GM18505 (cell line): ENCODE measurements at regions not wholly inside any gene's neighbourhood (a gene's known extent, or its start where the extent isn't known, plus 50 kb on each side); places are given as distances from the start of the nearest gene placed in this dataset.
"Not testable (repeated sequence)": the region's sequence is repeated elsewhere in the genome, so short reads cannot be mapped to it uniquely, and the experiment has no call there.

Source experiments
- ATAC-seq: cut with Tn5 transposase; IDR thresholded peaks from one replicate; pipeline ENCODE4 v1.9.1; 2021; ENCODE audit not compliant: unreplicated experiment
- POLR2A ChIP-seq: IDR thresholded peaks from 4 replicates; pipeline ENCODE4 v1.6.1; 2011; ENCODE audit warnings: borderline replicate concordance; ENCODE audit not compliant: insufficient read depth, insufficient read length; ENCODE audit errors: extremely low read depth

GRCh38 chr3:24678021-24678420, 183.4 kb upstream of the THRB start:
- no peak for TF ChIP-seq POLR2A
- peak; percentile 42 for ATAC-seq

DNA sequence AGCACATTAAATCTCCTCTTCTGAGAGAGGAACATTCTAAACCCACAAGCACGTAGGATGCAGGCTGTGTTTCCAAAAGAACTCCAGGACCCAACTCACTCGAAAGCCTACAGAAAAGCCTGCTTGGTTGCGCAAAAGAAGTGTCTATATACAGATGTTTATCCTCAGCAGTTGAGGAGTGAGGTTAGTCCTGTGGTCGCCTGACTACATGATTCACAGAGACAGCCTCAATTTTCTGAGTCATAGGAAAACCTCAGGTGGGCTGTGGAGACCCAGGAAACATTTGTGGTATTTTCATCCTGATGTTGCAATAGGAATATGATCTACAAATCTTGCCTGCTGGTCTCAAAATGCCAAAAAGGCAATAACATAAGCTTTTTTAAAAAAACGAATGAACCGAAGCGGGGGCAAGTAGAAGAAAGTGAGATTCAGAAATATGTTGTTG, 183.8 kb upstream of the THRB start:
- peak; percentile 51 for ATAC-seq

GRCh38 chr3:24679429-24679828, 184.8 kb upstream of the THRB start:
- TF ChIP-seq POLR2A: no peak
- no peak for ATAC-seq

More for the DNA sequence above, 183.8 kb upstream of the THRB start:
- no peak for TF ChIP-seq POLR2A

DNA sequence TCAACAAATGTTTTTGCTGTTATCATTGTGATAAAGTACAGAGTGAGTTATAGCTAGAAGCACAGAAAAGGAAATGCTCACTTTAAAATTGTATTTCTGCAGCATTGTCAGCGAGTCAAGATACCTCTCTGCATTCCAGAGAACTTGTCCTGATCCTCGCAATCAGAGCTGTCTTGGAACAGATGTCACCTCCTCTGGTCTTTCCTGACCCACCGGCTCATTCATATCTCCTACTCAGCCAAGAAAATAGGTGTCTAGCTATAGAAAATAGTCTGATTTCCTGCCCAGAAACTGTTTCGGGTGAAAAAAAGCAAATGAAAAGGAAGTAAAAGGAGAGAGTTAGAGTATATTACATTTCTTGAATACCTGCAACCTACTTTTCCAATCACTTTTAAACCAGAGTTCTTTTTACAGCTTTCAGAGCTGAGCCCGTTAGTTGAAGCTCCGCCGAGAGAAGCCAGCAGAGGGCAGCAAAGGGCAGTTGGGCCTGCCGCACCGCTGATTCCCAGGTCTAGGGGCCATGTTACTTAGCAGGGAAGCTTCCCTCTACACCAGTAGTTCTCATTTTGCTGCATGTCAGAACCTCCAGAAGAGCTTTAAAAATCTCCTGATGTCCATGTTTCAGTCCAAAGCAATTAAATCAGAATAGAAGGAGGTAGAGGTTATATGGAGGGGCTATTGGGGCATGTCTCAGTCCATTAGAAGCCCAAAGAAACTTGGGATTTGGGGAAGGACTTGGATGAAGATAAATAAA, 185.7 kb upstream of the THRB start:
- ATAC-seq: peak; percentile 54
- TF ChIP-seq POLR2A: no peak

DNA sequence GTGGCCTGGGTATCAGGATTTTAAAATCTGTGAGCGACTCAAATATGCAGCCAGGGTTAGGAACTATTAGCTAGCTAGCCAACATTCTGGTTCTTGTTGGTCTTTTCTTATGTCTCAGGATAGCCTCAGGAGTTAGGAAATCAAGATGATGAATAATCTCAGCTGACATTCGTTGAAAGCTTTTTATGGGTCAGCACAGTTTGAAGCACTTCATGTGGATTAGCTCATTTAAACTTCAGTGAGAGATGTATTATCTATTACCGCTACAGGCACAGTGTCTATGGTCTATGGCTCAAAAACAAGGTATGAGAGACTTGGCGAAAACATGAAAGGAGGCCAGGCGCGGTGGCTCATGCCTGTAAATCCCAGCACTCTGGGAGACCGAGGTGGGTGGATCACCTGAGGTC, 187.5 kb upstream of the THRB start:
- no peak for ATAC-seq
- no peak for TF ChIP-seq POLR2A

- ATAC-seq: no peak
- TF ChIP-seq POLR2A: no peak
These were observed 188.4 kb upstream of the THRB start for GRCh38 chr3:24683090-24683489.

DNA sequence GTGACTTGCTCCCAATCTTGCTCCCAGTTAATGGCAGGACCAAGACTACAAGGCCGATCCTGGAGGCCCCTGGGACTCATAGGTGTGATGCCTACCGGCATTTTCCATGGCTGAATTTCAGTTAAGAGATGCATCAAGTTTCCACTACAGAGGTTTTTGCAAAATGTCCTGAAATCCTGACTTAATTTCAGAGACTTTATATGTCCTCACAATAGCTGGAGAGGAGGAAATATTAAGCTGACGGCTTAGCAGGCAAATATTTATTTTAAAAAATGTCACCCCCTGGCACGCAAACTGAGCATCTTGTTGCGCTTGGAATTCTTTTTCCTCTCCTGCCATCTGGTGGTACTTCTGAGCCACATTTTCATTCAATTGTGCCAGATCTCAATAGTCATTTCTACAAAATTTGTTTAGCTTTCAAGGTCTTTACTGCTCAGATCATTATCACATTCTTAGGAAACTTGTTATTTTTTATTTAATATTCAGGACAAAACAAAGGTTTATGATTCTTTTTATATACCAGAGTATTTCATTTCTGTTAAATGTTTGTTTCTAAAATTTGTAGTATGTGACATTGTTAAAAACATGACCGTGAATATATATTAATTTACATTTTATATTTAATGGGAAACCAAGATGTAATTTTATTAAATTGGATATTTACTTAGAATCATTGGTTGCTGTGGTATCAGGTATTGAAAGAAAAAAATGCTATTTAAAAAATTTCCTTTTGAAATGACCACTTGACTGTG, 189.2 kb upstream of the THRB start:
- TF ChIP-seq POLR2A: no peak
- ATAC-seq: no peak

DNA sequence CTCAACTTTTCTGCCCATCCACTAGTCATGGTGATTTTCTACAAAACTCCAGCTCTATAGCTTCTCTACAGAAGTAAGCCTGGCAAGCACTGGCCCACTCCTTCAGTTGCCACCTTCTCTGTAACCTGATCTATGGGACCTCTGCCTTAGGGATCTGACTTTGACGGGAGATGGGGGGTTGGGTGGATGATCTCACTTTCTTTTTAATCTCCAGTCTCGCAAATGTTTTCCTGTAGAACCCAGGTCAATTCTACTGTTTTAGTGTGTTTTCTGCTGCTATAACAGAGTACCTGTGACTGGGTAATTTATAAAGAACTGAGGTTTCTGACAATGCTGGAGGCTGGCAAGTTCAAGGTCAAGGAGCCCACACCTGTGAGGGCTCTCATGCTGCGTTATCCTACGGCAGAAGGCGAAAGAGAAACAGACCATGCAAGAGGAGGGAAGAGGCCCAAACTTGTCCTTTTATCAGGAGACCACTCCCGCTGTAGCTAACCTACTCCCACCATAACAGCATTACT, 189.9 kb upstream of the THRB start:
- TF ChIP-seq POLR2A: no peak
- ATAC-seq: no peak

DNA sequence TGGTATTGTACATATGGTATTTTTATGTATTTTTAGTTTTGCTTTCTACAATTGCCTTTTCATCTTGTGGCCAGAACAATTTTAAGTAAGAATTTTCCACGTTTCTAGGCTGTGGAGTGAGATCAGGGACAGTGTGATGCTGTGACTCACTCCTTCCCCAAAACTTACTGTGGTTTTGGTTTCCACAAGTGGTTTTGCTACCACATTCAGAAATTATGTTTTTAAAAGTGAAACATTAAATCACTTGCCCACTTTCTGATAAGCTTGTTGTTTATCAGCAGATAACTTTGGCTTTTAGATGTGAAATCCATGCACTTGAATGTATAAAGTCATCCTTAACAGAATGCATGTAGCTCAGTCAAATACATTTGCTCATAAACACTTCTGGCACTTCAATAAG, 192.2 kb upstream of the THRB start:
- no peak for ATAC-seq

DNA sequence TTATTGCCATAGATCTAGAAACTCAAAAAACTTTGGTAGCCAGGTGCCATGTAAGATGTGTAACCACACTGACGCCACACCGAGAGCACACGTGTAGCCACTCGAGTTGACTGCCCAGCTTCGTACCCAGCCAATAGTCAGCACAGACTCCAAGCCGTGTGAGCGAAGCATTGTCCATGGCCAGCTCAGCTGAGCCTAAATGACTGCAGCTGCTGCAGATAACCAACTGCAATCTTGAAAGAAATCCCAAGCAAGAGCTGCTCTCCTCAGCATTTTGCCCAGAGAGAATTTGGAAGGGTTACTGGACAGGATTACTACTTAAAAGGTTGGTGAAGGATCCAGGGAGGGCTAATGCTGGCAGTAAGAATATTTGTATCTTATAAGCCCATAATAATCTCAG, 193.0 kb upstream of the THRB start:
- TF ChIP-seq POLR2A: no peak

More for the DNA sequence above, 192.2 kb upstream of the THRB start:
- no peak for TF ChIP-seq POLR2A

GRCh38 chr3:24688446-24689148, 193.9 kb upstream of the THRB start:
- no peak for TF ChIP-seq POLR2A
- ATAC-seq: no peak

More for the DNA sequence above, 193.0 kb upstream of the THRB start:
- no peak for ATAC-seq

GRCh38 chr3:24689353-24689752, 194.7 kb upstream of the THRB start:
- ATAC-seq: no peak
- TF ChIP-seq POLR2A: no peak

- ATAC-seq: no peak
- TF ChIP-seq POLR2A: no peak
These were observed 196.1 kb upstream of the THRB start for GRCh38 chr3:24690777-24691176.

DNA sequence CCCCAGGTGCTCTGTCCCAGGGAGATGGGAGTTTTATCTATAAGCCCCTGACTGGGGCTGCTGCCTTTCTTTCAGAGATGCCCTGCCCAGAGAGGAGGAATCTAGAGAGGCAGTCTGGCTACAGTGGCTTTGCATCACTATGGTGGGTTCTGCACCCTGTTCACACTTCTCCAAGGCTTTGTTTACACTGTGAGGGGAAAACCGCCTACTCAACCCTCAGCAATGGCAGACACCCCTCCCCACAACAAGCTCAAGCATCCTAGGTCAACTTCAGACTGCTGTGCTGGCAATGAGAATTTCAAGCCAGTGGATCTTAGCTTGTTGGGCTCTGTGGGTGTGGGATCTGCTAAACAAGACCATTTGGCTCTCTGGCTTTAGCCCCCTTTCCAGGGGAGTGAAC, 204.4 kb upstream of the THRB start:
- ATAC-seq: not testable (repeated sequence)
